SK-N-SH treated with all-trans-retinoic acid at 6 μM for 48 hours (cell line): ENCODE measurements at regions not wholly inside any gene's neighbourhood (a gene's known extent, or its start where the extent isn't known, plus 50 kb on each side); places are given as distances from the start of the nearest gene placed in this dataset.

Source experiments
- ATAC-seq: fragments of 200-7000 bp; cut with Tn5 transposase; 3 replicates; pipeline ENCODE4 v1.9.1; 2020; ENCODE audit warnings: mild to moderate bottlenecking, moderate library complexity
- ARNTL ChIP-seq: fragments of 450-650 bp; formaldehyde crosslinking; IDR thresholded peaks from 2 replicates; pipeline ENCODE4 v1.5.0; 2020; ENCODE audit warnings: low read depth, mild to moderate bottlenecking, moderate library complexity, borderline replicate concordance
- BACH2 ChIP-seq: fragments of 250-450 bp; sonication (Bioruptor Pico); IDR thresholded peaks from 2 replicates; pipeline ENCODE4 v1.9.0; 2021; ENCODE audit warnings: mild to moderate bottlenecking, borderline replicate concordance
- CREB5 ChIP-seq: fragments of 250-450 bp; sonication (Bioruptor Pico); IDR thresholded peaks from 2 replicates; pipeline ENCODE4 v1.5.1; 2020; ENCODE audit warnings: low read depth, mild to moderate bottlenecking, moderate library complexity
- CSDC2 ChIP-seq: fragments of 250-450 bp; sonication (Bioruptor Pico); IDR thresholded peaks from 2 replicates; pipeline ENCODE4 v1.5.0; 2020; ENCODE audit warnings: mild to moderate bottlenecking, moderate library complexity
- ESRRG ChIP-seq: fragments of 250-450 bp; sonication (Bioruptor Pico); IDR thresholded peaks from 2 replicates; pipeline ENCODE4 v1.6.1; 2021; ENCODE audit warnings: mild to moderate bottlenecking
- GLIS3 ChIP-seq: fragments of 250-450 bp; sonication (Bioruptor Pico); IDR thresholded peaks from 2 replicates; pipeline ENCODE4 v1.5.0; 2020; ENCODE audit warnings: mild to moderate bottlenecking, moderate library complexity
- ISL1 ChIP-seq: fragments of 250-450 bp; sonication (Bioruptor Pico); IDR thresholded peaks from 2 replicates; pipeline ENCODE4 v2.1.2; 2022; ENCODE audit warnings: mild to moderate bottlenecking, moderate library complexity
- OSR1 ChIP-seq: fragments of 250-450 bp; sonication (Bioruptor Pico); IDR thresholded peaks from 2 replicates; pipeline ENCODE4 v1.8.0; 2022; ENCODE audit warnings: moderate library complexity, mild to moderate bottlenecking, inconsistent platforms
- PPARA ChIP-seq: fragments of 250-450 bp; sonication (Bioruptor Pico); IDR thresholded peaks from 2 replicates; pipeline ENCODE4 v1.5.0; 2020; ENCODE audit warnings: mild to moderate bottlenecking, borderline replicate concordance
- RARB ChIP-seq: fragments of 250-450 bp; sonication (Bioruptor Pico); IDR thresholded peaks from 2 replicates; pipeline ENCODE4 v1.8.0; 2021; ENCODE audit warnings: mild to moderate bottlenecking, moderate library complexity
- SNAI2 ChIP-seq: fragments of 250-450 bp; sonication (Bioruptor Pico); IDR thresholded peaks from 2 replicates; pipeline ENCODE4 v1.5.0; 2020; ENCODE audit warnings: mild to moderate bottlenecking, moderate library complexity
- TCF4 ChIP-seq: fragments of 250-450 bp; sonication (Bioruptor Pico); IDR thresholded peaks from 2 replicates; pipeline ENCODE4 v1.8.0; 2021; ENCODE audit warnings: mild to moderate bottlenecking, moderate library complexity, borderline replicate concordance
- TOX ChIP-seq: fragments of 250-450 bp; sonication (Bioruptor Pico); IDR thresholded peaks from 2 replicates; pipeline ENCODE4 v1.8.0; 2021; ENCODE audit warnings: mild to moderate bottlenecking, moderate library complexity, borderline replicate concordance
- ZC3H10 ChIP-seq: fragments of 250-450 bp; sonication (Bioruptor Pico); IDR thresholded peaks from 2 replicates; pipeline ENCODE4 v1.5.1; 2021; ENCODE audit warnings: mild to moderate bottlenecking, moderate library complexity
- ZFP30 ChIP-seq: fragments of 450-650 bp; formaldehyde crosslinking; IDR thresholded peaks from 2 replicates; pipeline ENCODE4 v1.5.0; 2022; ENCODE audit warnings: mild to moderate bottlenecking, moderate library complexity
- ZNF565 ChIP-seq: fragments of 450-650 bp; formaldehyde crosslinking; conservative IDR thresholded peaks from 2 replicates; pipeline ENCODE4 v1.5.0; 2020; ENCODE audit warnings: low read depth, mild to moderate bottlenecking, moderate library complexity
- ZNF70 ChIP-seq: fragments of 450-650 bp; formaldehyde crosslinking; IDR thresholded peaks from 2 replicates; pipeline ENCODE4 v1.5.0; 2020; ENCODE audit warnings: mild to moderate bottlenecking, moderate library complexity
- ZNF8 ChIP-seq: fragments of 450-650 bp; formaldehyde crosslinking; IDR thresholded peaks from 2 replicates; pipeline ENCODE4 v1.5.0; 2020; ENCODE audit warnings: mild to moderate bottlenecking, moderate library complexity
- TF ChIP-seq, protein P1 (sequence below): fragments of 250-450 bp; sonication (Bioruptor Pico); IDR thresholded peaks from 2 replicates; pipeline ENCODE4 v1.8.0; 2020; ENCODE audit warnings: mild to moderate bottlenecking, moderate library complexity, borderline replicate concordance
- TF ChIP-seq, protein P2 (sequence below): fragments of 250-450 bp; sonication (Bioruptor Pico); IDR thresholded peaks from 2 replicates; pipeline ENCODE4 v1.8.0; 2021; ENCODE audit warnings: low read depth, mild to moderate bottlenecking, moderate library complexity, borderline replicate concordance
- TF ChIP-seq, protein P3 (sequence below): fragments of 250-450 bp; sonication (Bioruptor Pico); IDR thresholded peaks from 2 replicates; pipeline ENCODE4 v1.5.0; 2020; ENCODE audit warnings: mild to moderate bottlenecking, moderate library complexity

DNA sequence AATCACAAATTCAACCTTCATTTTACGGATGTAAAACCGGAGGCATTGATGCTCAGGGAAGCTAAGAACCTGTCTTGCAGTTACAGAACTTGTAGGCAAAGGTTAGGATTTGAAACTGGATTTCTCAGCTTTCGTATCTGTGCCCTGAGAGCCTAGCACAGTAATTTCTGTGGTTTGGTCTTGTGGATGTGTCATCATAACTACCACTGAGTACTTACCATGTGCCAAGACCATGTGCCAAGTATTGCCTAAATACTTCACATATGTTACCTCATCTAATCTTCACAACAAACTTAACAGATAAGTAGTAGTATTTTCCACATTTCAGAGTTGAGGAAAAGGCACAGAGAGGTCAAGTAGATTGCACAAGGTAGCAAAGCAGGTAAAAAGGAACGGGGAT is 140.7 kb downstream of the NXPE2 start:
- TF ChIP-seq CREB5 (CRISPR knock-in tag) (no peak), SNAI2 (CRISPR knock-in tag) (no peak), ZNF70 (CRISPR knock-in tag) (no peak), ESRRG (CRISPR knock-in tag) (no peak), CSDC2 (CRISPR knock-in tag) (no peak), ZNF8 (no peak), TOX (no peak), OSR1 (CRISPR knock-in tag) (no peak), ZFP30 (no peak), ZNF565 (CRISPR knock-in tag) (no peak), GLIS3 (CRISPR knock-in tag) (no peak)
- TF ChIP-seq, protein P1, sequence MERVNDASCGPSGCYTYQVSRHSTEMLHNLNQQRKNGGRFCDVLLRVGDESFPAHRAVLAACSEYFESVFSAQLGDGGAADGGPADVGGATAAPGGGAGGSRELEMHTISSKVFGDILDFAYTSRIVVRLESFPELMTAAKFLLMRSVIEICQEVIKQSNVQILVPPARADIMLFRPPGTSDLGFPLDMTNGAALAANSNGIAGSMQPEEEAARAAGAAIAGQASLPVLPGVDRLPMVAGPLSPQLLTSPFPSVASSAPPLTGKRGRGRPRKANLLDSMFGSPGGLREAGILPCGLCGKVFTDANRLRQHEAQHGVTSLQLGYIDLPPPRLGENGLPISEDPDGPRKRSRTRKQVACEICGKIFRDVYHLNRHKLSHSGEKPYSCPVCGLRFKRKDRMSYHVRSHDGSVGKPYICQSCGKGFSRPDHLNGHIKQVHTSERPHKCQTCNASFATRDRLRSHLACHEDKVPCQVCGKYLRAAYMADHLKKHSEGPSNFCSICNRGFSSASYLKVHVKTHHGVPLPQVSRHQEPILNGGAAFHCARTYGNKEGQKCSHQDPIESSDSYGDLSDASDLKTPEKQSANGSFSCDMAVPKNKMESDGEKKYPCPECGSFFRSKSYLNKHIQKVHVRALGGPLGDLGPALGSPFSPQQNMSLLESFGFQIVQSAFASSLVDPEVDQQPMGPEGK (CRISPR knock-in tag): no peak

GRCh38 chr11:114820621-114821020 is 142.3 kb downstream of the NXPE2 start:
- no peak for ATAC-seq
- TF ChIP-seq ARNTL: no peak
- no peak for TF ChIP-seq ISL1 (CRISPR knock-in tag)
- no peak for TF ChIP-seq PPARA
- TF ChIP-seq, protein P1 (CRISPR knock-in tag): no peak
- no peak for TF ChIP-seq GLIS3 (CRISPR knock-in tag)
- no peak for TF ChIP-seq CSDC2 (CRISPR knock-in tag)
- no peak for TF ChIP-seq BACH2 (CRISPR knock-in tag)
- TF ChIP-seq OSR1 (CRISPR knock-in tag): no peak
- TF ChIP-seq ZFP30: no peak
- TF ChIP-seq SNAI2 (CRISPR knock-in tag): no peak
- TF ChIP-seq, protein P2, sequence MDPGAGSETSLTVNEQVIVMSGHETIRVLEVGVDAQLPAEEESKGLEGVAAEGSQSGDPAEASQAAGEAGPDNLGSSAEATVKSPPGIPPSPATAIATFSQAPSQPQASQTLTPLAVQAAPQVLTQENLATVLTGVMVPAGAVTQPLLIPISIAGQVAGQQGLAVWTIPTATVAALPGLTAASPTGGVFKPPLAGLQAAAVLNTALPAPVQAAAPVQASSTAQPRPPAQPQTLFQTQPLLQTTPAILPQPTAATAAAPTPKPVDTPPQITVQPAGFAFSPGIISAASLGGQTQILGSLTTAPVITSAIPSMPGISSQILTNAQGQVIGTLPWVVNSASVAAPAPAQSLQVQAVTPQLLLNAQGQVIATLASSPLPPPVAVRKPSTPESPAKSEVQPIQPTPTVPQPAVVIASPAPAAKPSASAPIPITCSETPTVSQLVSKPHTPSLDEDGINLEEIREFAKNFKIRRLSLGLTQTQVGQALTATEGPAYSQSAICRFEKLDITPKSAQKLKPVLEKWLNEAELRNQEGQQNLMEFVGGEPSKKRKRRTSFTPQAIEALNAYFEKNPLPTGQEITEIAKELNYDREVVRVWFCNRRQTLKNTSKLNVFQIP: no peak
- no peak for TF ChIP-seq TCF4 (CRISPR knock-in tag)
- no peak for TF ChIP-seq RARB (CRISPR knock-in tag)
- TF ChIP-seq ZC3H10 (CRISPR knock-in tag): no peak
- TF ChIP-seq TOX: no peak
- no peak for TF ChIP-seq ESRRG (CRISPR knock-in tag)
- no peak for TF ChIP-seq CREB5 (CRISPR knock-in tag)
- TF ChIP-seq, protein P3, sequence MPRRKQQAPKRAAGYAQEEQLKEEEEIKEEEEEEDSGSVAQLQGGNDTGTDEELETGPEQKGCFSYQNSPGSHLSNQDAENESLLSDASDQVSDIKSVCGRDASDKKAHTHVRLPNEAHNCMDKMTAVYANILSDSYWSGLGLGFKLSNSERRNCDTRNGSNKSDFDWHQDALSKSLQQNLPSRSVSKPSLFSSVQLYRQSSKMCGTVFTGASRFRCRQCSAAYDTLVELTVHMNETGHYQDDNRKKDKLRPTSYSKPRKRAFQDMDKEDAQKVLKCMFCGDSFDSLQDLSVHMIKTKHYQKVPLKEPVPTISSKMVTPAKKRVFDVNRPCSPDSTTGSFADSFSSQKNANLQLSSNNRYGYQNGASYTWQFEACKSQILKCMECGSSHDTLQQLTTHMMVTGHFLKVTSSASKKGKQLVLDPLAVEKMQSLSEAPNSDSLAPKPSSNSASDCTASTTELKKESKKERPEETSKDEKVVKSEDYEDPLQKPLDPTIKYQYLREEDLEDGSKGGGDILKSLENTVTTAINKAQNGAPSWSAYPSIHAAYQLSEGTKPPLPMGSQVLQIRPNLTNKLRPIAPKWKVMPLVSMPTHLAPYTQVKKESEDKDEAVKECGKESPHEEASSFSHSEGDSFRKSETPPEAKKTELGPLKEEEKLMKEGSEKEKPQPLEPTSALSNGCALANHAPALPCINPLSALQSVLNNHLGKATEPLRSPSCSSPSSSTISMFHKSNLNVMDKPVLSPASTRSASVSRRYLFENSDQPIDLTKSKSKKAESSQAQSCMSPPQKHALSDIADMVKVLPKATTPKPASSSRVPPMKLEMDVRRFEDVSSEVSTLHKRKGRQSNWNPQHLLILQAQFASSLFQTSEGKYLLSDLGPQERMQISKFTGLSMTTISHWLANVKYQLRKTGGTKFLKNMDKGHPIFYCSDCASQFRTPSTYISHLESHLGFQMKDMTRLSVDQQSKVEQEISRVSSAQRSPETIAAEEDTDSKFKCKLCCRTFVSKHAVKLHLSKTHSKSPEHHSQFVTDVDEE (CRISPR knock-in tag): no peak

More for the DNA sequence above, 140.7 kb downstream of the NXPE2 start:
- no peak for ATAC-seq
